Bronchial epithelial cell (primary cell): ENCODE measurements at regions not wholly inside any gene's neighbourhood (a gene's known extent, or its start where the extent isn't known, plus 50 kb on each side); places are given as distances from the start of the nearest gene placed in this dataset.

Experiments used
- DNase-seq: peaks from one replicate; pipeline ENCODE4 v3.0.0-alpha.2; 2010; ENCODE audit warnings: low read depth
- FAIRE-seq: peaks from 2 replicates; lab custom pipeline; 2011; peaks lifted over from hg19 to GRCh38; lab: Jason Lieb, UNC
- H3K27me3 ChIP-seq: 2 replicates; pipeline ENCODE4 v1.5.1; 2011; ENCODE audit warnings: low read length; ENCODE audit not compliant: control insufficient read depth, insufficient read depth
- H3K36me3 ChIP-seq: 2 replicates; pipeline ENCODE4 v1.5.1; 2011; ENCODE audit warnings: low read length; ENCODE audit not compliant: control insufficient read depth, insufficient read depth
- H3K4me3 ChIP-seq: 2 replicates; pipeline ENCODE4 v1.5.1; 2011; ENCODE audit warnings: mild to moderate bottlenecking, low read depth, low read length, control low read depth
- TF ChIP-seq, protein P1 (sequence below): IDR thresholded peaks from 2 replicates; pipeline ENCODE4 v1.5.1; 2011; ENCODE audit warnings: mild to moderate bottlenecking, moderate library complexity, low read length, control low read depth, inconsistent platforms; ENCODE audit not compliant: insufficient read depth, severe bottlenecking

- Histone ChIP-seq H3K36me3 (no peaks in the 10 kb centered on the region), H3K4me3 (no peak overlapping the region), H3K27me3 (no peaks in the 10 kb centered on the region)
- FAIRE-seq = no peak
- TF ChIP-seq, protein P1, sequence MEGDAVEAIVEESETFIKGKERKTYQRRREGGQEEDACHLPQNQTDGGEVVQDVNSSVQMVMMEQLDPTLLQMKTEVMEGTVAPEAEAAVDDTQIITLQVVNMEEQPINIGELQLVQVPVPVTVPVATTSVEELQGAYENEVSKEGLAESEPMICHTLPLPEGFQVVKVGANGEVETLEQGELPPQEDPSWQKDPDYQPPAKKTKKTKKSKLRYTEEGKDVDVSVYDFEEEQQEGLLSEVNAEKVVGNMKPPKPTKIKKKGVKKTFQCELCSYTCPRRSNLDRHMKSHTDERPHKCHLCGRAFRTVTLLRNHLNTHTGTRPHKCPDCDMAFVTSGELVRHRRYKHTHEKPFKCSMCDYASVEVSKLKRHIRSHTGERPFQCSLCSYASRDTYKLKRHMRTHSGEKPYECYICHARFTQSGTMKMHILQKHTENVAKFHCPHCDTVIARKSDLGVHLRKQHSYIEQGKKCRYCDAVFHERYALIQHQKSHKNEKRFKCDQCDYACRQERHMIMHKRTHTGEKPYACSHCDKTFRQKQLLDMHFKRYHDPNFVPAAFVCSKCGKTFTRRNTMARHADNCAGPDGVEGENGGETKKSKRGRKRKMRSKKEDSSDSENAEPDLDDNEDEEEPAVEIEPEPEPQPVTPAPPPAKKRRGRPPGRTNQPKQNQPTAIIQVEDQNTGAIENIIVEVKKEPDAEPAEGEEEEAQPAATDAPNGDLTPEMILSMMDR = no peak
- DNase-seq = no peak
Observed at GRCh38 chr11:116171271-116172140, 601.3 kb downstream of the BUD13 start.

- no peak for DNase-seq
- TF ChIP-seq, protein P1 = no peak
Observed at GRCh38 chr11:116170526-116171120, 602.2 kb downstream of the BUD13 start.

GRCh38 chr11:116169776-116170175, 603.0 kb downstream of the BUD13 start:
- no peak overlapping the region for H3K4me3 ChIP-seq
- no peaks in the 10 kb centered on the region for H3K27me3 ChIP-seq
- no peak for DNase-seq
- H3K36me3 ChIP-seq = no peaks in the 10 kb centered on the region
- FAIRE-seq = no peak
- TF ChIP-seq, protein P1 = no peak

More at GRCh38 chr11:116170526-116171120, 602.2 kb downstream of the BUD13 start:
- Histone ChIP-seq H3K4me3 (no peak overlapping the region), H3K36me3 (no peaks in the 10 kb centered on the region), H3K27me3 (no peaks in the 10 kb centered on the region)
- FAIRE-seq = no peak

GRCh38 chr11:116168459-116168787, 604.4 kb downstream of the BUD13 start:
- FAIRE-seq = no peak
- TF ChIP-seq, protein P1 = no peak
- no peak for DNase-seq
- no peaks in the 10 kb centered on the region for H3K27me3 ChIP-seq
- H3K4me3 ChIP-seq = no peak overlapping the region
- H3K36me3 ChIP-seq = no peaks in the 10 kb centered on the region

GRCh38 chr11:116167706-116168458, 604.9 kb downstream of the BUD13 start:
- Histone ChIP-seq H3K4me3 (no peak overlapping the region), H3K27me3 (no peaks in the 10 kb centered on the region), H3K36me3 (no peaks in the 10 kb centered on the region)
- no peak for FAIRE-seq
- TF ChIP-seq, protein P1 = no peak
- no peak for DNase-seq
